SK-N-SH (cell line): ENCODE measurements at regions not wholly inside any gene's neighbourhood (a gene's known extent, or its start where the extent isn't known, plus 50 kb on each side); places are given as distances from the start of the nearest gene placed in this dataset.

Experiments
- CTCF ChIA-PET: fragments of 300-600, 350-600 bp; formaldehyde crosslinking; extraction: SDS; loops from one replicate; lab custom pipeline; 2021; lab: Yijun Ruan, JAX
- POLR2A ChIA-PET: fragments of 350-600 bp; sonication (Branson Sonifier 250); formaldehyde crosslinking; extraction: SDS; loops from one replicate; lab custom pipeline; 2020; ENCODE audit warnings: antibody characterized with exemption, inconsistent platforms; lab: Yijun Ruan, JAX
- DNase-seq: peaks from one replicate; pipeline ENCODE4 v3.0.0; 2012
- H2AFZ ChIP-seq: fragments of 200-600 bp; sonication (generic); 2 replicates; pipeline ENCODE4 v1.8.1; 2016; ENCODE audit warnings: antibody characterized with exemption, mild to moderate bottlenecking, low read depth
- H3F3A ChIP-seq: fragments of 200-600 bp; sonication (generic); replicated peaks from 2 replicates; pipeline ENCODE3; 2016; ENCODE audit warnings: antibody characterized with exemption, mild to moderate bottlenecking; ENCODE audit not compliant: insufficient read depth
- H3K27ac ChIP-seq, 2 experiments: fragments of 200-500 bp in 1 of 2; fragments of 200-600 bp in 1 of 2; sonication (Bioruptor generic) in 1 of 2; sonication (generic), shearing (Covaris generic) in 1 of 2; 2 replicates each; pipeline versions ENCODE4 v1.5.1 to v1.6.1; 2014 to 2016; ENCODE audit warnings: low read depth in 2 of 2, inconsistent platforms in 1 of 2, low read length in 1 of 2, mild to moderate bottlenecking in 1 of 2, mixed read lengths in 1 of 2
- H3K27me3 ChIP-seq: fragments of 200-600 bp; sonication (generic), shearing (Covaris generic); 2 replicates; pipeline ENCODE4 v1.6.1; 2016; ENCODE audit warnings: mixed run types; ENCODE audit not compliant: insufficient read depth
- H3K36me3 ChIP-seq, 2 experiments: fragments of 200-500 bp in 1 of 2; fragments of 200-600 bp in 1 of 2; sonication (Bioruptor generic) in 1 of 2; sonication (generic) in 1 of 2; replicated peaks in 1 of 2; 2 replicates each; pipeline versions ENCODE3 to v1.5.1; 2014 to 2016; ENCODE audit warnings: low read length in 1 of 2, mild to moderate bottlenecking in 1 of 2; ENCODE audit not compliant: insufficient read depth in 2 of 2, control insufficient read depth in 1 of 2
- H3K4me1 ChIP-seq, 2 experiments: fragments of 200-500 bp in 1 of 2; fragments of 200-600 bp in 1 of 2; sonication (Bioruptor generic) in 1 of 2; sonication (generic), shearing (Covaris generic) in 1 of 2; 2 replicates each; pipeline versions ENCODE4 v1.5.1 to v1.6.1; 2014 to 2016; ENCODE audit warnings: low read depth in 1 of 2, low read length in 1 of 2, mixed run types in 1 of 2; ENCODE audit not compliant: insufficient read depth in 2 of 2, control insufficient read depth in 1 of 2
- H3K4me2 ChIP-seq: fragments of 200-600 bp; sonication (generic), shearing (Covaris generic); 2 replicates; pipeline ENCODE4 v1.6.1; 2017; ENCODE audit warnings: mixed run types
- H3K4me3 ChIP-seq, 2 experiments: fragments of 200-500 bp in 1 of 2; fragments of 200-600 bp in 1 of 2; sonication (Bioruptor generic) in 1 of 2; sonication (generic), shearing (Covaris generic) in 1 of 2; 2 replicates each; pipeline versions ENCODE4 v1.5.1 to v1.8.1; 2014 to 2016; ENCODE audit warnings: low read depth in 2 of 2, inconsistent platforms in 1 of 2, low read length in 1 of 2, mild to moderate bottlenecking in 1 of 2, mixed read lengths in 1 of 2, moderate library complexity in 1 of 2
- H3K79me2 ChIP-seq: fragments of 200-600 bp; sonication (generic); 2 replicates; pipeline ENCODE4 v1.8.1; 2017; ENCODE audit warnings: mild to moderate bottlenecking; ENCODE audit not compliant: insufficient read depth
- H3K9ac ChIP-seq: fragments of 200-600 bp; sonication (generic); 2 replicates; pipeline ENCODE4 v1.6.1; 2017; ENCODE audit warnings: mixed run types
- H3K9me2 ChIP-seq: fragments of 200-600 bp; sonication (generic); 2 replicates; pipeline ENCODE4 v1.6.1; 2017; ENCODE audit warnings: mixed run types
- H3K9me3 ChIP-seq: fragments of 200-600 bp; sonication (generic); 2 replicates; pipeline ENCODE4 v1.6.1; 2017; ENCODE audit warnings: mixed run types, mild to moderate bottlenecking, moderate library complexity
- H4K20me1 ChIP-seq: fragments of 200-600 bp; sonication (generic); 2 replicates; pipeline ENCODE4 v1.6.1; 2017; ENCODE audit warnings: mild to moderate bottlenecking, mixed run types; ENCODE audit not compliant: insufficient read depth
- CHD2 ChIP-seq: fragments of 150-350 bp; IDR thresholded peaks from 2 replicates; pipeline ENCODE4 v1.6.1; 2018; ENCODE audit warnings: low read length; ENCODE audit not compliant: partially characterized antibody
- EP300 ChIP-seq, 2 experiments: IDR thresholded peaks; 2 replicates each; pipeline versions ENCODE4 v1.4.0 to v1.6.1; 2012; ENCODE audit warnings: borderline replicate concordance in 1 of 2, low read depth in 1 of 2, low read length in 1 of 2
- FOXJ3 ChIP-seq: sonication (generic); formaldehyde crosslinking; IDR thresholded peaks from 2 replicates; pipeline ENCODE4 v1.5.1; 2020; ENCODE audit warnings: mild to moderate bottlenecking, missing genetic modification reagents
- IRF3 ChIP-seq: fragments of 150-350 bp; IDR thresholded peaks from 2 replicates; pipeline ENCODE4 v1.6.1; 2016; ENCODE audit warnings: mild to moderate bottlenecking, low read depth, low read length
- JUND ChIP-seq: IDR thresholded peaks from 2 replicates; pipeline ENCODE4 v1.4.0; 2012
- MAX ChIP-seq: IDR thresholded peaks from 2 replicates; pipeline ENCODE4 v1.4.0; 2012; ENCODE audit warnings: low read depth
- MEF2A ChIP-seq: IDR thresholded peaks from 2 replicates; pipeline ENCODE4 v1.4.0; 2012; ENCODE audit warnings: low read depth, borderline replicate concordance
- NFIC ChIP-seq: IDR thresholded peaks from 2 replicates; pipeline ENCODE4 v1.4.0; 2012; ENCODE audit warnings: borderline replicate concordance
- RAD21 ChIP-seq: IDR thresholded peaks from 2 replicates; pipeline ENCODE4 v1.6.1; 2012; ENCODE audit warnings: mild to moderate bottlenecking, low read length
- RCOR1 ChIP-seq: fragments of 150-350 bp; IDR thresholded peaks from 2 replicates; pipeline ENCODE4 v1.6.1; 2017; ENCODE audit warnings: antibody characterized with exemption, low read length
- REST ChIP-seq: IDR thresholded peaks from 2 replicates; pipeline ENCODE4 v1.6.1; 2012; ENCODE audit warnings: mild to moderate bottlenecking, low read depth, low read length, moderate library complexity
- RFX5 ChIP-seq: IDR thresholded peaks from 2 replicates; pipeline ENCODE4 v1.6.1; 2012; ENCODE audit warnings: mild to moderate bottlenecking, improper control_type of control experiment, low read length
- TAF1 ChIP-seq: IDR thresholded peaks from 2 replicates; pipeline ENCODE4 v1.6.1; 2012; ENCODE audit warnings: low read depth, mild to moderate bottlenecking, low read length, moderate library complexity, borderline replicate concordance
- TCF12 ChIP-seq: IDR thresholded peaks from 2 replicates; pipeline ENCODE4 v1.4.0; 2012
- ZBTB33 ChIP-seq: IDR thresholded peaks from 2 replicates; pipeline ENCODE4 v1.4.0; 2012; ENCODE audit warnings: low read depth, borderline replicate concordance
- WGBS: methylation state at CpG from one replicate; pipeline ENCODE4 v1.1.6; 2017; ENCODE audit warnings: low lambda C conversion rate; 5-methylcytosine and 5-hydroxymethylcytosine counted together

GRCh38 chr5:17425385-17426070 lies 72.5 kb upstream of the TAF11L2 start (continued):
- no peak for TF ChIP-seq ZBTB33
- TF ChIP-seq IRF3, result no peak
- TF ChIP-seq CHD2, result no peak
- TF ChIP-seq NFIC, result no peak
- TF ChIP-seq TCF12, result no peak
- no peak for TF ChIP-seq EP300 (IDR thresholded peaks at IDR 0.05; ENCODE audit: borderline replicate concordance in 1 of 2, low read depth in 1 of 2, low read length in 1 of 2)

GRCh38 chr5:17426104-17426749 lies 71.8 kb upstream of the TAF11L2 start:
- Histone ChIP-seq H3K79me2 (no peaks in the 10 kb centered on the region), H3K9me3 (no peaks in the 10 kb centered on the region), H2AFZ (no peak overlapping the region), H3K27ac (no peak overlapping the region), H3K9ac (no peak overlapping the region)
- ChIA-PET POLR2A (no interaction called here), CTCF (no interaction called here)
- TF ChIP-seq IRF3 (no peak), RAD21 (no peak), RCOR1 (no peak), REST (no peak), MAX (no peak), TAF1 (no peak), FOXJ3 (CRISPR knock-in tag) (no peak), RFX5 (no peak), JUND (no peak), EP300 (IDR thresholded peaks at IDR 0.05; ENCODE audit: borderline replicate concordance in 1 of 2, low read depth in 1 of 2, low read length in 1 of 2) (no peak), MEF2A (no peak)
- TF ChIP-seq, all 33 proteins: peak for 0
- Histone ChIP-seq H3F3A (no peaks in the 10 kb centered on the region), H3K4me3 (no peak overlapping the region), H4K20me1 (no peaks in the 10 kb centered on the region), H3K4me1 (no peaks in the 10 kb centered on the region; a peak in 1 of 4 replicates), H3K27me3 (no peaks in the 10 kb centered on the region), H3K4me2 (no peak overlapping the region), H3K36me3 (no peaks in the 10 kb centered on the region), H3K9me2 (no peaks in the 10 kb centered on the region)
- DNase-seq, result no peak
- WGBS, result 30% methylated on average over 2 of the region's 2 CpGs
